HG03378 (cell line): ENCODE measurements at regions not wholly inside any gene's neighbourhood (a gene's known extent, or its start where the extent isn't known, plus 50 kb on each side); places are given as distances from the start of the nearest gene placed in this dataset.
"Not testable (repeated sequence)": the region's sequence is repeated elsewhere in the genome, so short reads cannot be mapped to it uniquely, and the experiment has no call there.

Experiments
- ATAC-seq: cut with Tn5 transposase; IDR thresholded peaks from one replicate; pipeline ENCODE4 v1.9.1; 2021; ENCODE audit warnings: mild to moderate bottlenecking, moderate library complexity; ENCODE audit not compliant: unreplicated experiment

GRCh38 chr9:15372455-15372854, 50.2 kb upstream of the SNAPC3 start:
- no peak for ATAC-seq

- ATAC-seq, result no peak
Observed at GRCh38 chr9:15371448-15371845, 51.2 kb upstream of the SNAPC3 start.

GRCh38 chr9:15370466-15371447, 51.9 kb upstream of the SNAPC3 start:
- no peak for ATAC-seq

- ATAC-seq, result no peak
Observed at GRCh38 chr9:15369871-15370270, 52.8 kb upstream of the SNAPC3 start.

GRCh38 chr9:15369238-15369637, 53.4 kb upstream of the SNAPC3 start:
- ATAC-seq, result no peak

GRCh38 chr9:15364975-15365553, 57.6 kb upstream of the SNAPC3 start:
- not testable (repeated sequence) for ATAC-seq

GRCh38 chr9:15361737-15362136, 54.7 kb upstream of the TTC39B start:
- ATAC-seq, result no peak

GRCh38 chr9:15357050-15357653, 50.1 kb upstream of the TTC39B start:
- ATAC-seq, result peak; percentile 96
